Femur (tissue), 1 donor: ENCODE measurements at regions not wholly inside any gene's neighbourhood (a gene's known extent, or its start where the extent isn't known, plus 50 kb on each side); places are given as distances from the start of the nearest gene placed in this dataset.

Experiments
- DNase-seq: peaks from one replicate; pipeline ENCODE4 v3.0.0-alpha.2; 2017

DNA sequence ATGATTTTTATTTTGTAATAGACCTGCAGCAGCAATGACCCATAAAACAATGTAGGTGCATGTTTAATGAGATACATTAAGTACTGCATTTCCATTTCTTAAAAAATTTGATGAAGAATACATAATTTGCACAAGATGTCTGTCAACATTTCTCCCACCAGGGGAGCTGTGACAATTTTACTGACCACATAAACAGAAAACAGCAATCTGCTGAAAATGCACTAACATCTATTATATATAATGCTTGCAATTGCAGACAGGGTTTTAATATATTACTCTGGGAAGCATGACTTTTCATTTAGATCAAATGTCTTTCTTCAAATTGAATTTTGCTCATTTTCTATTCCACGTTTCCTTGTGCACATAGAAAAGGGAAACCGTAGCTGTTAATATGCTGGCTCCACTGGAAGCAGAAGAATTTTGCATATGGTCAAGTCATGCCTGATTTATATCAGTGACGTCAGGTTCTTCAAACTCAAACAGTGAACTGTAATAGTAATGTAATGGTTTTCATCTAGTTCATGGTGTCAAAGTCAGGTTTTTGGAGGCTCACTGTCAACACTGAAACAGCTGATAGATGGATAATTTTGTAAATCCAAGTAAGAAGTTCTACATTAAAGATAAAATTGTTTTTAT, 79.8 kb upstream of the IGF1R start:
- DNase-seq, result no peak

DNA sequence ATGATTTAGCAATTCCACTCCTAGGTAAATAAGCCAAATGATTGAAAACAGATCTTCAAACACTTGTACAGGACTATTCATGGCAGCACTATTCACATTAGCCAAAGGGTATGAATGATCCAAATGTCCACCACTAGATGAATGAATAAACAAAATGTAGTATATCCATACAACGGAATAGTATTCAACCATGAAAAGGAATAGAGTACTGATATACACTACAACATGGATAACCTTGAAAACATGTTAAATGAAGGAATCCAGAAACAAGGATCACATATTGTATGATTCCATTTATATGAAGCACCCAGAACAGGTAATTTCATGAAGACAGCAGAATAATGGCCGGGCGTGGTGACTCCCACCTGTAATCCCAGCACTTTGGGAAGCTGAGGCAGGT, 78.2 kb upstream of the IGF1R start:
- no peak for DNase-seq

DNA sequence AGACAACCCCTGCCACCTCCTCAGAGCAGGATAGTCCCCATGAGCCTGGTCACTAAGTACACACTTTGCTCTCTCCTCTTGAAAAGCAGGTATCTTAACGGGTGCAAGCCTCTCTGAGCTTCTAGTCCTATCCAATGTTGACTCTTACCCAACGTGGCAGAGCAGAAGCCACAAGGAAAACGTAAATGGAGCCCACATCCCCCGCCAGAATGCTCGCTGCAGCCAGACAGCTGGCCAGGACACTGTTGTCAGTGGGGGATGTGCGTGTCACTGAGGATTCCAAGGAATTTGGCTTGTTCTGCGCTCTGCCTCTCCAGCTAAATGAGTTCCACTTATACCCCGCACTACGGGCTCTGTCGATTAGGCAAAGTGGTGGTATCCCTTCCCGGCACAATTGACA, 67.8 kb upstream of the IGF1R start:
- peak; percentile 47 for DNase-seq

DNA sequence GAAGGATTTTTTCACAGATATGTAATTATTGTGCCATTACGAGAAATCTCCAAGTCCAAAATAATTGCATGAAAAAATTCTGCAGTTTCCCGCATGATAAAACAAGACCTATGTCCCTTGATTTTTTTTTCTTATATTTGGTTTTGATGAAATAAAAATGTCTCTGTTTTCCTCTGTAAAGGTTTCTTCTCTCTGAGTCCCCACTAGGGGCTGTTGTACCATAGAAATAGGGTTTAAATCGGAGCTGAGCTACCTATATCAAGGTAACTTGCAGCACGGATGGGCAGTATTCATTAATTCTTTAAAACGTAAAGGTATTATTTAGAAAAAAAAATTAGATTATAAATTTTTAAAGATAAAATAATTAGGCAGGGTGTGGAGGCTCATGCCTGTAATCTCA, 66.6 kb upstream of the IGF1R start:
- DNase-seq, result no peak

DNA sequence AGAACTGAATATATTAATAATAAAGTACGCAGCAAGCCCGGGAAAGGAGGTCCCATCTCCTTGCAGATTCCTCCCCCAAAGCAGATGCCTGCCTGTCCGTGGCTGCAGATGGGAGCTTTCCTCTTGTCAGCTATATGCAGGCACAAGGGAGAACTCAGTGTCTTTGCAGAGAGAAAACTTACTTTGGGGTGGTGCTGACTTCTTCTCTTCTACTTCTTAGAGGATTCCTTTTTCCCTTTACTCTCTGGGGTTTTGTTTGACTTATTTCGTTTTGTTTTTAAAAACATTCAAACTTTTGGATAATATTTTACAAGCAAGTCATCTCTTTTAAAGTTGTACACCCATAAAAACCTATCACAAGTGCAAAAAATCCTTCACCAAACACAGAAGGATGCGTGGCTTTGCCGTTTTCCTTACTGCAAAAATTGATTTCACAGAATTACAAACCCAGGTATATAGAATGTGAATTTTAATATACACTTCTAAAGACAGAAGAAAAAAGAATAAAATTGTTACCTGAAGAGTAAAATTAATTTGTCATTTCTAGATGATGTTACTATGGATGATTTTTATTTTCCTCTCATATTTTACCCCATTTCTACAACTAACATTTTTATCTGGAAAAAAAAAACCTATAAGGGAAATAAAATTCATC, 65.3 kb upstream of the IGF1R start:
- DNase-seq, result no peak

DNA sequence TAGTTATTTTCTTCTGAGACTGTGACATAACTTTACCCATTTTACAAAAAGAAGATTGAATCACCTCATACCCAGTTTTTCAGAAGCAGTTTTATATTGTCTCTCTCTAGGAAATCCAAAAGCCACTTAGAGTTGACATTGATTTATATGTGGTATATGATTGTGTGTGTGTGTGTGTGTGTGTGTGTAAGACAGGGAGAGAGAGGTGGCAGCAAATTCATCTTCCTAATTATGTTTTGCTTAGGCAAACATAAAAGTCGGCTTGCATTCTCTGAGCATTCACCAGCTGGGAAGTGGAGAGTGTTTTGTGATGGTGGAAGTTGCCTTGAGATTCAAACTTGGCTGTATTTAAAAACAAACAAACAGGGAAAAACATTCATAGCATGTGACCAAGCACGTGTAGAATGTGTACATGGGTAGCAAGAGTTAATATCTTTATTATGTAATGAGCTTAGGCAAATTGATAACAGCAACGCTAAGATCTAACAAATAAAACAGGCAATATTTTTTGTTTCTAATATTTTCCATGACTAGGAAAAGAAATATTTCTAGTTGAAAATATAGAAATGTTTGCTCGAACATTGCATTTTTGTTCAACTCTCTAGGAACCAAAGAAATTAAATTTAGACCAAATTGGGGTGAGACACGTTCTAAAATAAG, 64.4 kb upstream of the IGF1R start:
- no peak for DNase-seq

DNA sequence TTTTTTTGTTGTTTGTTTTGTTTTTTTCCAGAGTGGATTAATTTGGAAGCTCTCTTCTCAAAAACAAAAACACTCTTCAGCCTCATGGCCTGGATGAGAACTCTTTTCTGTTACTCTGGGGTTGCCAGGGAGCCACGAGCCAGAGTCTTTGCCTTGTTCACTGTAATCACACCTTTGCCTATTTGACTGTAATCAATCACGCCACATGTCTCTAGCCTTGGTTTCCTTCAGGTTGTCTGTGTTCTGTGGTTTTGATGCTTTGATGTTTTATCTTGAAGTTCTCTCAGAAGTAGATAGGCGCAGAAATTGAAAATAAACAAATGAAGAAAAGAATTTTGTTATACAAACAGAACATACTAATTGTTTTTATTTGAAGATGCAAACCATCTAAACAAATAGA, 62.3 kb upstream of the IGF1R start:
- no peak for DNase-seq

DNA sequence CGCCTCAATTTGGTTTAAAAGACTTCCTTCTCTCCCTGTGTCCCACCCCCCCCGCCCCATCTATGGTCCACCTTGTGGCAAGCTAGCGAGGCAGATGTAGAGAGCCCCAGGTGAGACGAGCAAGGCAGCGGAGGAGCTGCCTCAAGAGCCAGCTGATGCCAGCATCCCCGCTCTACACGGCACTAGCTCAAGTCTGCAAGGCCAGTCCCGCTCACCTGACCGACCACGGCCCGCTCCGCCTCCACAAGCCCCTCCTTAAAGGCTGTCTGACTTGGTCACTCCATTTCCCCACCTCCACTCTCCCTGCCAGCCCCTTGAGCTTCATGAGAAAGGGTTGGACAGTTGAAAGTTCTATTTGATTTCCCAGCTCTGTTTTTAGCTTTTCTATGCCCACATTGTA, 56.2 kb upstream of the IGF1R start:
- DNase-seq, result no peak

DNA sequence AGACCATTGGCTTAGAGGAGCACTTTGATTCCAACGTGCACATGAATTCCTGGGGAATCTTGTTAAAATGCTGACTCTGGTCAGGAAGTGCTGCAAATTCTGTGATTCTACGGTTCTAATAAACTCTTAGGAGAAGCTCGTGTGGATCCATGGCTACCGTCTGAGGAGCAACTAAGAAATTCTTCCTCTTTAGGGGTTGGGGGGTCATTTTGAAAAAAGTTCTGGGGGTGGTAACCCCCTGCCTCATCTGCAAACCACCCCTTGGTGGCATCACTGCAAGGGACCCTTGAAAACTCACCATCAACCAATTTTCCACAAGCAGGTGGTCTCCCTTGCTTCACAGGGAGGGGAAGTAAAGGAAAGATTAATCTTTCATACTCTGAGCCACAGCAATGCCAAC, 52.2 kb upstream of the IGF1R start:
- no peak for DNase-seq

DNA sequence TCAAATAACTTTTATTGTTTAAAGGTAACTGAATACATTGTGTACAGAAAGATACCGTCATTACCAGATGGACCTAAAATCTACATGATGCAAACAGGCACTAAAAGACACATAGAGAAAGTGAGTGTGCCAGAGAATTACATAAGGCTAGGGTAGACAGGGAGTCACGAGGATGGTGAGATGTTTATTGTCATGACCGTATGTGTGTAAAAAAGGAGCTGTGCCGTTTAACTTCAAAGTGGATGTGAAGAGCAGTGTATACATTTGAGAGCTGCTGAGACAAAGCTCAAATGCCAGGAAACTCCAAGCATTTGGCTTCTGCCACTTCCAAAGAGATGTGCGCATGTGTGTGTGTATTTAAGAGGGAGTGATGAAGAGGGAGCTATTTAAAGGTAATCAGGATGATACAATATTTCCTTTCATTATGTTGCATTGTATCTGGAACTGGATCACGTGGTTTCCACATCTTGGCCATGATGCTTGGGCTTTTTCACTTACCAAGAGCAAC, 51.4 kb upstream of the IGF1R start:
- no peak for DNase-seq

DNA sequence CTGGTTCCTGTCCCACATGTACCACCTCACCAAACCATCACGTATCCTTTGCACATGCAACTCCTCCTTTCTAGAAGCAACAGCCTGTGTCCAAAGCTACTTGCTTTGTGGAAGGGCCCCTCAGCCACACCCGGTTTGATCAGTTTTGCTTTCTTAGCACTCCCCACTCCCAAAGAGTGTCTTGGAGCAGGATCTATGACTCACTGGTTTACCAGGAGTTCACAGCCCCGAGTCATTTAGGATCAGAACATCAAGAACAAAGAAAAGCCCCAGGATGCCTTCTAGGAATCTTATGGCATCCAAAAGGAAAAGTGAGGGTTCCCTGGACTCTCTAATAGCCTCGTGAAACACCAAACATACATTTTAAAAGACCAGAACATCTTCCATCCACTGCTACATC, 50.7 kb upstream of the IGF1R start:
- DNase-seq, result no peak
